H7 (cell line): ENCODE measurements at regions not wholly inside any gene's neighbourhood (a gene's known extent, or its start where the extent isn't known, plus 50 kb on each side); places are given as distances from the start of the nearest gene placed in this dataset.
"Not testable (repeated sequence)": the region's sequence is repeated elsewhere in the genome, so short reads cannot be mapped to it uniquely, and the experiment has no call there.

Experiments
- DNase-seq: peaks from one replicate; pipeline ENCODE4 v3.0.0; 2012
- H3K27me3 ChIP-seq: 2 replicates; pipeline ENCODE4 v1.6.0; 2011; ENCODE audit warnings: mild to moderate bottlenecking, low read length; ENCODE audit not compliant: control insufficient read depth, insufficient read depth
- H3K36me3 ChIP-seq: replicated peaks from 2 replicates; pipeline ENCODE4 v1.5.1; 2011; ENCODE audit warnings: low read length; ENCODE audit not compliant: control insufficient read depth, insufficient read depth
- H3K4me3 ChIP-seq: 2 replicates; pipeline ENCODE4 v1.5.1; 2011; ENCODE audit warnings: low read depth, mild to moderate bottlenecking, control low read depth, low read length, moderate library complexity; ENCODE audit not compliant: insufficient read depth

DNA sequence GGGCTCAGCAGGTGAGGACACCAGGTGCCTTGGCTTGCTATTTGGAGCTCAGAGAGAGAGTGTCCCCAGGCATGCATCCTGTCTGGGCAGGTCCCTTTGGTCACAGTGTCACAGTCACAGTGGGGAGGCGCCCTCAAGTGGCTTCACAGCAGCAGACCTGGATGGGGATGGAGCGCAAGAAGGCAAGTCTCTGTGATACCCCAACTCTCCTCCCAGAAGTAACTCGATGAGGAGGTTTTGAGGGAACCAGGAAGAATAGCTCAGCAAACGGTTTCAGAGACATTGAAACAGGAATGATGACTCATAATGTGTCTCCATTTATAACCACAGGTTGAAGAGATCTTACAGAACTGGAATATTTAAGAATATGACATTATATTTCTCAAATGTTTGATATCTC lies 66.5 kb upstream of the SH3GL3 start:
- peak; percentile 39 for DNase-seq
- H3K4me3 ChIP-seq = no peak overlapping the region
- no peaks in the 10 kb centered on the region for H3K36me3 ChIP-seq
- H3K27me3 ChIP-seq = peaks cover 16% of the 10 kb centered on the region; the same call in 1 of the 2 replicates

DNA sequence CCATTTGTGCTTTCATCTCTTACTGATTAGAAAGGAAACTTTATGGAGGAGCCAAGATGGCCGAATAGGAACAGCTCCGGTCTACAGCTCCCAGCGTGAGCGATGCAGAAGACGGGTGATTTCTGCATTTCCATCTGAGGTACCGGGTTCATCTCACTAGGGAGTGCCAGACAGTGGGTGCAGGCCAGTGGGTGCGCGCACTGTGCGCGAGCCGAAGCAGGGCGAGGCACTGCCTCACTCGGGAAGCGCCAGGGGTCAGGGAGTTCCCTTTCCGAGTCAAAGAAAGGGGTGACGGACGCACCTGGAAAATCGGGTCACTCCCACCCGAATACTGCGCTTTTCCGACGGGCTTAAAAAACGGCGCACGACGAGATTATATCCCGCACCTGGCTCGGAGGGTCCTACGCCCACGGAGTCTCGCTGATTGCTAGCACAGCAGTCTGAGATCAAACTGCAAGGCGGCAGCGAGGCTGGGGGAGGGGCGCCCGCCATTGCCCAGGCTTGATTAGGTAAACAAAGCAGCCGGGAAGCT lies 63.5 kb upstream of the SH3GL3 start:
- not testable (repeated sequence) for DNase-seq, H3K36me3 ChIP-seq
- H3K4me3 ChIP-seq = peak overlapping the region; percentile 8
- H3K27me3 ChIP-seq = peaks cover 10% of the 10 kb centered on the region; the same call in 1 of the 2 replicates

DNA sequence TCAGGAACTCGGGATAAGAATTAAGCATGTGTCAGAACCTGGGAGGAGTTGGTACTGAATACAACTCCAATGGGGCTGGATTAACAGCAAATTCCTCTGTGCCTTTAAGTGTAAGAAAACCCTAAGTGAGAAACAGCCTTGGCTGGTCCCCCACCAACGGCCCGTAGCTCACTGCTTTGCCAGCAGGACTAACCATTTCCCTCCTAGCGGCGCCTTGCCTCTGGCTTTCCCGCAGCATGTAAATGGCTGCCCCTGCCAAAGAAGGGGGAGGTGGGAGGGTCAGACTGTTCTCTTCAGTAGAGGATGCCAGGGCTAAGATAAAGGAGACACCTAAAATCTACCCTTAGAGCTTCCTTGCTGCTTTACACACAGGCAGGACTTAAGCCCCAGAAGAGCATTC lies 51.0 kb upstream of the SH3GL3 start:
- no peaks in the 10 kb centered on the region for H3K27me3 ChIP-seq
- peak; percentile 74 for DNase-seq
- no peaks in the 10 kb centered on the region for H3K36me3 ChIP-seq
- H3K4me3 ChIP-seq = no peak overlapping the region
